Fibroblast of skin of left biceps (primary cell): ENCODE measurements at regions not wholly inside any gene's neighbourhood (a gene's known extent, or its start where the extent isn't known, plus 50 kb on each side); places are given as distances from the start of the nearest gene placed in this dataset.
A peak's percentile ranks its signal among the peaks of the same experiment; 100 is the strongest.

Experiments
- DNase-seq, 2 experiments: peaks; one replicate each; pipeline ENCODE4 v3.0.0-alpha.2; 2013; ENCODE audit warnings: low read depth in 2 of 2

DNA sequence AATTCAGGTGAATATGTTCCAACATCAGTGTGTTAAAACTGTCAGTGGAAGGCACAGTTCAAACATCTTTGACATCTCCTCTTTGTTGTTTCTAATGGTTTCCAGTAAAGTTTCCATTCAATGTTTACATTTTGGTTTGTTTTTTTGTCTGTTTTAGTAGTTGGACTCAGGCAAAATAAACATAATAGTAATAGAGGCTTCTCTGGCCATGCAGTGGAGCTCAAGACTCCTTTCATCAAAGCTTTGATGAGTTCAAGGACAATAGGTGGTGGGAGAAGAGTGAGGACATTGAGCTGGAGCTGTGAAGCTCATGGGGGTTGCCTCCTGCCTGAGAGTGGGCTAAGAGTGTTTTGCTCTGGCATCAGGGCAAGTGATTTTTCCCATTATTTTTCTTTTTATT is 1853.7 kb upstream of the CELF4 start:
- DNase-seq = no peak

- DNase-seq = no peak
Observed at GRCh38 chr18:39415471-39415870, 1849.9 kb upstream of the CELF4 start.

- DNase-seq = no peak
Observed at GRCh38 chr18:39414009-39414700, 1848.6 kb upstream of the CELF4 start.

DNA sequence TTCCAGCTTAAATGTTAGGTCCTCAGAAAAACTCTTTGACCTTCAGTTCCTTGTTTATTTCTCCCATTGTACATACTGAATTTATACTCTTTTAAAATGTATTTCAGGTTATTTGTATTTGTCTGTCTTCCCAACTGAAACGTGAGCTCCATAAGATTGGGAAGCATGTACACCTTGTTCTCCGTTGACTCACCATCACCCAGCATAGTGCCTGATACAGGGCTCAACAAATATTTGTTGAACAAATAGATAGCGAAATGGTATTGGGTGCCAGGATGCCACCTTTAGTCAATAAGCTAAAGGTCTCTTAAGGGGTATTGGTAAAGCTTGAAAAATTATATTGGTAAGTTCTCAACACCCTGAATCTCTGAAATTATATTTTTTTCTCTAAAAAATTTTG is 1841.3 kb upstream of the CELF4 start:
- no peak for DNase-seq

DNA sequence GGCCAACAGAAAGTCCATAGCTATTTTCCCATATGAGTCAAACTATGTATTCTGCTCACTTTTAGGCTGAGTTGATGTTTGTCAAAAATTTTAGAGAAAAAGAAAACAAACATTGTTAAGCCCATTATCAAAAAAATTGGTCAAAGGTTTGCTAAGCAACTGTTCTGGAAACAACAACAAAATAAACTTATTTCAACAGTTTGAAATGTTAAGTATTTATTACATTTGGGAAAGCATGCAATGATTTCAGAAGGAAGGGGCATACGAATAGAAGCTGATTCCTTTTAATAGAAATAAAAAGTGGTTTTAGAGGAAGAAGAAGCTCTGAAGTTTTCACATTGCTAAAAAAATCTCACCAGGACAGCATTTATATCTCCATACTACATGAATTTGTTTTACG is 1837.5 kb upstream of the CELF4 start:
- no peak for DNase-seq

- DNase-seq = no peak
Observed at GRCh38 chr18:39399662-39400061, 1834.1 kb upstream of the CELF4 start.

DNA sequence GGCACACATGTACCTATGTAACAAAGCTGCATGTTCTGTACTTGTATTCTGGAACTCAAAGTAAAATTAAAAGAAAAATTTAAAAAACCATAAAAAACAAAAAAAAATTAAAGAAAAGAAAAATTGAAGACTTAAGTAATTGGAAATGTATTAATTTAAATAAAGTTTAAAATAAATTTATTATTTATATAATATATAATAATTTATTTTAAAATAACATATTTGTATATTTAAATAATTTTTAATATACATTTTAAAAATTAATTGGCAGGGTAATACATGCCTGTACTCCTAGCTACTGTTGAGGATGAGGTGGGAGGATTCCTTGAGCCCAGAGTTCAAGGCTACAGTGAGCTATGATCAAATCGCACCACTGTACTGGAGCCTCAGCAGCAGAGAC is 1830.6 kb upstream of the CELF4 start:
- DNase-seq = no peak

DNA sequence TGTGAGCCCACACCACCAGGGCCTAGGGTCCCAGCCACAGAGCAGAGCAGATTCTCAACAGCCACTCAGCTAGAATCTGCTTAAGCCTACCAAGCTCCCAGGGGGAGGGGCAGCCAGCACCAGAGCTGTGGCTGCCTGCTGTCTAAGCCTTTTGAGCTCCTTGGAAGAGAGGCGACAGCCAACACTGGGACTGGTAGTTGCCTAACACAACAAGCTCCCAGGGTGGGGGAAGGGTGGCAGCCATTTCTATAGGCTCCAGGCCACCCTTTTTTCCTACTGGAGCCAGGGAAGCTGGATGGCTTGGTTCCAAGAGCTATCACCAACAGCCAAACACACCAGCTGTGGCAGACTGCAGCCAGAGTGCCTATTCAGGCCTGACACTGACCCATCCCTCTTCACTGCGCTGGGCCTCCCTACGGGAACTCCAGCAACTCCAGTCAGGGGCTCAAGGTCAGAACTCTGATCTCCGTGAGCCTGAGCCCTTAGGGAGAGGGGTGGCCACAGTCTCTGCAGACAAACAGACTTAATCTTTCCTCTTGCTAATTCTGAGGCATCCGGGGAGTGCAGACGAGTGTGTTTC is 1824.3 kb upstream of the CELF4 start:
- no peak for DNase-seq

DNA sequence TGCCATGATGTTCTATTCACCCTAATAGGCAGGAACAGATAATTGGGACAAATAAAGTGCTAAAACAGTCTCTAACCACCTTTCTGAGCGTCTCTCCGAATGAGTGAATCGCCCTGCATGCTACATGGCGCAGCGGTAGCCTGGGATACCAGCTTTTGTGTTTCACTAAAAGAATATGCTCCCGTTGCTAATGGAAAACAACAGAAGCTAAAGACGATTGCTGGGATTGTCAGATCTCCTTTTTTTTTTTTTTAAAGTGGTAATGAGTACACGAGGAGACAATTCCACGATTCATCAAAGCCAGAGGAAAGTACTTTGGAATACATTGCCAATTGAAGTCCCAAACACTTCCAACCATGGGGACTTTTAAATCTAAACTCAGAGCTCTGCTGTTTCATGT is 1815.3 kb upstream of the CELF4 start:
- DNase-seq = no peak

- no peak for DNase-seq
Observed at GRCh38 chr18:39380186-39380725, 1814.7 kb upstream of the CELF4 start.

DNA sequence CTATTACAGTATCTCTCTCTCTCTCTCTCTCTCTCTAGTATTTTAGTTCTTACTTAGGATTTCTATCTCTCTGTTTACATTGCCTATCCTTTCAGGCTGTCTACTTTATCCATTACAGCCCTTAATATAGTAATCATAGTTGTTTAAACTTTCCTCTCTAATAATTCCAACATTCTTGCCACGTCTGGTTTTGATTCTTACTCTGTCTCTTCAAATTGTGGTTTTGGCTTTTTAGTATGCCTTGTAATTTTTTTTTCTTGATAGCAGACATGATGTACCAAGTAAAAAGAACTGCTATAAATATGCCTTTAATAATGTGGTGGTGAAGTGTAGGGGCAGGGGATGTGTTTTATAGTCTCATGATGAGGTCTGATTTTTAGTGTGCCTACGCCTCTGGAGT is 1809.5 kb upstream of the CELF4 start:
- DNase-seq = peak; percentile 19 to 25

DNA sequence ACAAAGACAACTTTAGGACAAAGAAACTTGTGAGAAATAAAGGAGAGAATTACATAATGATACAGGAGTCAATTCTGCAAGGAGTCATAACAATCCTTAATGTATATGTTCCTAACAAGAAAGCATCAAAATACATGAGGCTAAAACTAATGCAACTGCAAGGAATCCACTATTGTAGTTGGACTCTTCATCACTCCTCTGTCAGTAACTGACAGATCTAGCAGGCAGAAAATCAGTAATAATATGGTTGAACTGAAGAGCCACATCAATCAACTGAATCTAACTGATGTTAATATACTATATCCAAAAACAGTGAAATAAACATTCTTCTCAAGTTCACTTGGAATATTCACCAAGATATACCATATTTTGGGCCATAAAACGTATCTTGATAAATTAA is 1806.4 kb upstream of the CELF4 start:
- DNase-seq = no peak

- DNase-seq = no peak
Observed at GRCh38 chr18:39366656-39367055, 1801.1 kb upstream of the CELF4 start.

DNA sequence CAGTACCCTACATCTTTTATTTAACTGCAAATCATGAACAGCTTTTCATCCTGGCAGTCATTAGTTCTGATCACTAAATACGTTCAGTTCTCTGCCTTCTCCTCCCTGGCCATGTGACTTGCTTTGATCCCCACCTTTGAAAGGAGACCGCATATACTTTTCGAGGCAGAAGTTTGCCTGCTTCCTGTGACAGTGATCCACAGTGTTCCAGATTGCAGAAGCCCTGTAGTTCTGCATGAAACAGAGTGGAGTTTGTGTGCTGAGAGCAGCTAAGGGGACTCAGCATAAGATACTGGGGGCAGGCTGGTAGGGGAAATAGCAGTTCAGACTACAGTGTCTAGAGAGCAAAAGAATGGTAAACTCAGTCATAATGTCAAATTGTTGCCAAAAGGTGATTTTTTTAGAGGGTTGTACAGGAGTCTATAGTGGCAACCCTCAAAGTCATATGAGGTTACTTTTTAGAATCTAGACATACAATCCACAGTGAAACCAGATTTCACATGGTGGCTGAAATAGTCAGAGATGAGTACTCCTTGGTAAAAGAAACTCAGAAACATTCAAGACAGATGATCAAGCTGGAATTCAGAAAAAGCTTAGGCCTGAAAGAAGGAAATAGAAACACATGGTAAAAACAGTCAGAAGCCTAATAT is 1800.4 kb upstream of the CELF4 start:
- no peak for DNase-seq

DNA sequence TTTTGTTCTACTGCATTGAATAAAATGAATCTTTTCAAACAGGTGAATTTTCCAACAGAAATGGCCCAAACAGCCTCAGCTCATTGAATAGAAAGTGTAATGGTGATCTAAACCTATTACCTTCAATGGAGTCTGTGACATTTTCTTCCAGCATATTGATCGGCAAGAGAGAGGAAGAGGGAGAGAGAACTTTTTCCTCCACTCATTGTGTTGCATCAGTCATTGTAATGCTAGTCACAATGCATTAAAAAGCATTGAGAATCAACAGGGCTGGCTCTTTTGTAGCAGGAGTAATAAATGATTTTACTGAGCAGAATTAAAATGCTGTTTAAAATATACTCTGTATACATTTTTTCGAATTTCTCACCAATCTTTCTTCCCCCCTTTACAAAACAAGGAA is 1794.5 kb upstream of the CELF4 start:
- no peak for DNase-seq

DNA sequence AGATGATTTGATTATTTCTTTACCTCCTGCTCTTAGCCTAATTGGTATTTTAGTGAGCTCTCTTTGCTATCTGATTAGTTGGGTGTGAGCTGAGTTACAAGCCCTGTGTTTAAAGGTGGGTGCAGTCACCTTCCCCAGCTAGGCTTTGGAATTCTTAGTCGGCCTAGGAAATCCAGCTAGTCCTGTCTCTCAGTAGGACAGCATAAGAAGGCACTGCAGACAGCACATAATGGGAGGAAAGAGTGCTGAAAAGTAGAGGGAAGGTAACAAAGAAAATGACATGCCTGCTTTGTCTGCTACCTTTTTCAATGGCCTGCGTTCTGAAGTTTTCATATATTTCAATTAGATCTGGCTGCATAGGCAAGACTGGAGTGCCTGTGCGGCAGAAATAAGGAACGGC is 1794.0 kb upstream of the CELF4 start:
- no peak for DNase-seq

DNA sequence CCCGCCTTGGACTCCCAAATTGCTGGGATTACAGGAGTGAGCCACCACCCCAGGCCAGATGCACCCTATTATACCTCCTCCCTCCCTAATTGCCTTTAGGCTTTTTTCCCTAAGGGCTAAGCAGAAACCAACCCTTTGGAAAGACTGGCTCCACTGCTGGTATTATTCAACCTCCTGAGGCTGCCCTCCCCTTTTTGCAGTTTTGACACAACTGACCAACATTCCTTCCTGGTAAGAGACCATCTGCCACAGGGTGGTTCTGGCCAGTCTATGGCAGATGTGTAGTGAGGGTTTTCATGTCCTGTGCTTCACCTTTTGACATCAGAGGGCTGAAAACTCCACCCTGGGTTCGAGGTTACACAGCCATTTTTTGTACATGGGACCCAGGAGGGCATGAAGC is 1785.3 kb upstream of the CELF4 start:
- no peak for DNase-seq

DNA sequence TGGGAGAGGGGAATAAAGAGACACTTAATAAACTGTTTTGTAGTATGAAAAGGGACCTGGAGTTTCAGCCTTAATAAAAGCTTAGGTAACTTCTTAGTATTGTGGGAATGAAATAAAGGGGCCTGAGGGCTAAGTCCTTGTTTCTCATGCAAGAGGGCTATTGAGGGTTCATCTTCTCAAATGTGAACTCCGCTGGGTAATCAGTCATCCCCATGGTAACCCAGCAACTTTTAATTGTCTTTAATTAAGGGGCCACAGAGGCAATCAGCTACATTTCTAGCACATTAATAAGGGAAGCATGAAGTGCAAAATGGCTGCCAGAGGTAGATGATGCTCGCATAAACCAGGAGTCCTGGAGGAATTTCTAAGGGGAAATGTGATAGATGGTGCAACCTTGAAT is 1784.2 kb upstream of the CELF4 start:
- DNase-seq = no peak

DNA sequence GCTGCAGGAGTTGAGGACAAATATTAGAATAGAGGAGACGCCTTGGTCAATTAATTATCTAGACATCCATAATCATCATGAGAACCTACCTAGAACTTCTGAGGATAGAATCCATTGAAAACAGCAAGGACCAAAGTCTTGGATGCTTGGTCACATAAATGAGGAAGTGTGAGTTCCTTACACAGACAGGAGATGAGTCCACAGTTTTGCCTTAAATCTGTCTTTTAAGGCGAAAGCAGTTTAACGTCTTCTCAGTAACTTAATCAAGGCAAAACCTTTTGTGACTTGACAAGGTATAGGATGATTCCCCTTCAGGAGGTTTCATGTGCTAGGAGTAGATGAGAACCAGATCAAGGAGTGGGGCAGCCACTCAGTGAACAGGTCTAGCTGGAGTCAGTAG is 1783.2 kb upstream of the CELF4 start:
- DNase-seq = no peak

- no peak for DNase-seq
Observed at GRCh38 chr18:39347701-39348100, 1782.1 kb upstream of the CELF4 start.

GRCh38 chr18:39346916-39347315 is 1781.3 kb upstream of the CELF4 start:
- DNase-seq = no peak

GRCh38 chr18:39345321-39345720 is 1779.7 kb upstream of the CELF4 start:
- DNase-seq = peak; percentile 60 to 67

DNA sequence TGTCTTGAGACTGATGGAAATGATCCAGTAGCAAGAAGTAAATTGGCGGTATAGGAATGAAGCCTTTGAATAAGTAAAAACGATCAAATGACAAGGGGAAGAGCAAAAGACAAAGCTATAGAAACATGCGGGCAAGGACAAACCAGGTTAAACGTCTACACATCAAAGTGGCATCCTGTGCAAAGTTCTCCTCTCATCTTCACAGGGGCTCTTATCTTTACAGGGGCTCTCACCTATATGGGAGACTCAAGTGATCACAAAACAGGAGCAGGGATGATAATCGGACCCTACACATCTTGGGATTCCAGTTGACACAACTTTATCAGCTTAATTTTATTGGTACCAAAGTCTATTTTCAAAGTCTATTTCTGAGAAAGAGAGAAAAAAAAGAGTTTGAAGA is 1778.9 kb upstream of the CELF4 start:
- no peak for DNase-seq
